GM12878 (cell line): ENCODE measurements at regions not wholly inside any gene's neighbourhood (a gene's known extent, or its start where the extent isn't known, plus 50 kb on each side); places are given as distances from the start of the nearest gene placed in this dataset.

ENCODE experiments used
- CTCF ChIP-seq, 3 experiments: IDR thresholded peaks in 2 of 3; conservative IDR thresholded peaks in 1 of 3; 2 replicates each; pipeline ENCODE4 v1.5.1; 2011; ENCODE audit warnings: low read depth in 3 of 3, low read length in 3 of 3, mild to moderate bottlenecking in 3 of 3, control low read depth in 2 of 3, moderate library complexity in 2 of 3, inconsistent platforms in 1 of 3, mixed read lengths in 1 of 3; ENCODE audit not compliant: control insufficient read depth in 2 of 3, insufficient read depth in 1 of 3; ENCODE audit errors: extremely low read depth in 1 of 3
- FOXM1 ChIP-seq: IDR thresholded peaks from 2 replicates; pipeline ENCODE4 v1.6.1; 2012; ENCODE audit warnings: low read depth, mild to moderate bottlenecking, inconsistent platforms, low read length, moderate library complexity

GRCh38 chr3:5545719-5546118, 358.2 kb downstream of the EDEM1 start:
- TF ChIP-seq CTCF (IDR thresholded peaks at IDR 0.05 in 2 of 3, conservative IDR thresholded peaks at IDR 0.05 in 1 of 3; ENCODE audit: control insufficient read depth in 2 of 3, extremely low read depth in 1 of 3, insufficient read depth in 1 of 3, low read depth in 3 of 3, low read length in 3 of 3) (no peak), FOXM1 (no peak)
